ENCODE measurements at regions not wholly inside any gene's neighbourhood (a gene's known extent, or its start where the extent isn't known, plus 50 kb on each side); places are given as distances from the start of the nearest gene placed in this dataset.

- no peak for TF ChIP-seq HDAC2 (IDR thresholded peaks at IDR 0.05; ENCODE audit: borderline replicate concordance in 1 of 2, low read depth in 2 of 2, low read length in 2 of 2)
Observed at GRCh38 chr13:61253105-61253877, 162.4 kb downstream of the PCDH20 start (continued).
